ENCODE measurements at regions not wholly inside any gene's neighbourhood (a gene's known extent, or its start where the extent isn't known, plus 50 kb on each side); places are given as distances from the start of the nearest gene placed in this dataset.

- Histone ChIP-seq H3K27me3 (replicated peaks; ENCODE audit: insufficient read depth, low read depth, low read length, poor library complexity) (no peaks in the 10 kb centered on the region), H3K4me3 (ENCODE audit: low read depth, low read length, poor library complexity, severe bottlenecking) (no peak overlapping the region), H3K4me1 (ENCODE audit: insufficient read depth, low read length, poor library complexity, severe bottlenecking) (peaks cover 5% of the 10 kb centered on the region), H3K9me3 (ENCODE audit: low read depth, low read length, poor library complexity, severe bottlenecking) (no peaks in the 10 kb centered on the region), H3K27ac (ENCODE audit: low read depth, low read length, poor library complexity, severe bottlenecking) (no peak overlapping the region), H3K36me3 (ENCODE audit: insufficient read depth, low read length, poor library complexity, severe bottlenecking) (no peaks in the 10 kb centered on the region)
- no peak for TF ChIP-seq EZH2 (IDR thresholded peaks at IDR 0.05; ENCODE audit: borderline replicate concordance, low read depth, low read length, poor library complexity, severe bottlenecking)
- TF ChIP-seq CTCF (conservative IDR thresholded peaks at IDR 0.05; ENCODE audit: low read depth, low read length): no peak
- no TSS peak for BruUV-seq (replicated peaks)
- ChIA-PET POLR2A (ENCODE audit: low non-redundant PET) (no interaction called here), CTCF (no interaction called here)
- intact Hi-C loops (cut with micrococcal nuclease; ENCODE audit: unreplicated experiment): no loop called here
- DNase-seq (ENCODE audit: low spot score): no peak
Measured at GRCh38 chr1:234955107-234955731, 173.4 kb downstream of the TOMM20 start.

GRCh38 chr1:234954613-234955012, 174.0 kb downstream of the TOMM20 start:
- H3K4me3 ChIP-seq (ENCODE audit: low read depth, low read length, poor library complexity, severe bottlenecking): no peak overlapping the region
- ChIA-PET CTCF (no interaction called here), POLR2A (ENCODE audit: low non-redundant PET) (no interaction called here)
- H3K27me3 ChIP-seq (replicated peaks; ENCODE audit: insufficient read depth, low read depth, low read length, poor library complexity): no peaks in the 10 kb centered on the region
- no peaks in the 10 kb centered on the region for H3K36me3 ChIP-seq (ENCODE audit: insufficient read depth, low read length, poor library complexity, severe bottlenecking)
- DNase-seq (ENCODE audit: low spot score): no peak
- H3K9me3 ChIP-seq (ENCODE audit: low read depth, low read length, poor library complexity, severe bottlenecking): no peaks in the 10 kb centered on the region
- no TSS peak for BruUV-seq (replicated peaks)
- H3K4me1 ChIP-seq (ENCODE audit: insufficient read depth, low read length, poor library complexity, severe bottlenecking): peaks cover 5% of the 10 kb centered on the region
- intact Hi-C loops (cut with micrococcal nuclease; ENCODE audit: unreplicated experiment): no loop called here
- TF ChIP-seq EZH2 (IDR thresholded peaks at IDR 0.05; ENCODE audit: borderline replicate concordance, low read depth, low read length, poor library complexity, severe bottlenecking): no peak
- H3K27ac ChIP-seq (ENCODE audit: low read depth, low read length, poor library complexity, severe bottlenecking): no peak overlapping the region

GRCh38 chr1:234953655-234954405, 174.8 kb downstream of the TOMM20 start:
- H3K4me3 ChIP-seq (ENCODE audit: low read depth, low read length, poor library complexity, severe bottlenecking): no peak overlapping the region
- no TSS peak for BruUV-seq (replicated peaks)
- no peak for DNase-seq (ENCODE audit: low spot score)
- CTCF ChIA-PET: no interaction called here
- H3K4me1 ChIP-seq (ENCODE audit: insufficient read depth, low read length, poor library complexity, severe bottlenecking): peaks cover 5% of the 10 kb centered on the region
- H3K27me3 ChIP-seq (replicated peaks; ENCODE audit: insufficient read depth, low read depth, low read length, poor library complexity): no peaks in the 10 kb centered on the region
- no peaks in the 10 kb centered on the region for H3K9me3 ChIP-seq (ENCODE audit: low read depth, low read length, poor library complexity, severe bottlenecking)
- H3K27ac ChIP-seq (ENCODE audit: low read depth, low read length, poor library complexity, severe bottlenecking): no peak overlapping the region
- intact Hi-C loops (cut with micrococcal nuclease; ENCODE audit: unreplicated experiment): no loop called here
- POLR2A ChIA-PET (ENCODE audit: low non-redundant PET): no interaction called here
- TF ChIP-seq EZH2 (IDR thresholded peaks at IDR 0.05; ENCODE audit: borderline replicate concordance, low read depth, low read length, poor library complexity, severe bottlenecking) (no peak), CTCF (conservative IDR thresholded peaks at IDR 0.05; ENCODE audit: low read depth, low read length) (no peak)
- H3K36me3 ChIP-seq (ENCODE audit: insufficient read depth, low read length, poor library complexity, severe bottlenecking): no peaks in the 10 kb centered on the region
